Choroid plexus epithelial cell (primary cell): ENCODE measurements at regions not wholly inside any gene's neighbourhood (a gene's known extent, or its start where the extent isn't known, plus 50 kb on each side); places are given as distances from the start of the nearest gene placed in this dataset.

Experiments
- DNase-seq: peaks from one replicate; pipeline ENCODE4 v3.0.0-alpha.2; 2010; ENCODE audit warnings: low read depth
- H3K4me3 ChIP-seq: 2 replicates; pipeline ENCODE4 v1.5.1; 2011; ENCODE audit warnings: low read depth, mild to moderate bottlenecking, control low read depth, low read length, moderate library complexity
- CTCF ChIP-seq: conservative IDR thresholded peaks from 2 replicates; pipeline ENCODE4 v1.5.1; 2011; ENCODE audit warnings: low read depth, mild to moderate bottlenecking, control low read depth, inconsistent platforms, low read length, moderate library complexity

DNA sequence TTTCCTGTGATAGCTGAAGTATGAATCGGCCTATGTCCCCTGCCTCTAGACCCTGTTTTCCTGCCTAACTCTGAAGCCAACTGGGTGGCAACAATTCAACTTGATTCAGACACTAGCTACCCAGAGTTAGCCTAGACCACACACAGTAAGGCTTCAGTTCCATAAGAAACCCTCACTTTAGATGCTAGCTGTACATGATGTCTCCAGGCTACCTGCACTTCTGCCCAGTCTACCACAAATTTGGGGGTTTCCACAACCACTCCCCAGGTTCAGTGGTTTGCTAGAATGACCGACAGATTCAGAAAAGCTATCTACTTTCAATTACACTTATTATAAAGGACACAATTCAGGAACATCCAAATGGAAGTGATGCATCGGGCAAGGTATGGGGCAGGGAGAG is 119.4 kb upstream of the VLDLR start:
- TF ChIP-seq CTCF = no peak

GRCh38 chr9:2502760-2503159 is 118.8 kb upstream of the VLDLR start:
- no peak for TF ChIP-seq CTCF
- H3K4me3 ChIP-seq = no peak overlapping the region
- no peak for DNase-seq

More for the DNA sequence above, 119.4 kb upstream of the VLDLR start:
- DNase-seq = no peak
- no peak overlapping the region for H3K4me3 ChIP-seq

DNA sequence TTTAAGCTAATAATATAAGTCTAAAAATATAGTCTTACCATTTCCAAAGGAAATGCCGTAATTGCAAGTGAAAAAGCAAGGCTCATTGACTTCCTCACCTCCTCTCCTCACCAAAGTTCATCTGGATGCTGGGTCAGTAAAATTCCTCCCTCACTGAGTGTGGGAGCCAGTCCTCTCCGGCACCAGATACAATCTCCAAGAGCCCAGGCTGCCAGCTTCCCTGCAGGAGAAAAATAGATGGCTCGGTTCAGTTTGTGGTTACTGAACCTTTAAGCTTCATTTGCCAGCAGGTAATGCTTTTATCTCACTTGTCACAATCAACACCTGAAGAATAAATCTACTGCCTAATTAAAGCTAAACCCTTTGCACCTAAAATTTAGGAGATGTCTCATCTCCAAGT is 115.3 kb upstream of the VLDLR start:
- DNase-seq = no peak
- no peak for TF ChIP-seq CTCF
- H3K4me3 ChIP-seq = no peak overlapping the region

GRCh38 chr9:2523591-2523990 is 98.0 kb upstream of the VLDLR start:
- no peak overlapping the region for H3K4me3 ChIP-seq
- DNase-seq = no peak
- no peak for TF ChIP-seq CTCF

GRCh38 chr9:2524601-2525000 is 97.0 kb upstream of the VLDLR start:
- no peak for TF ChIP-seq CTCF
- H3K4me3 ChIP-seq = no peak overlapping the region
- no peak for DNase-seq

DNA sequence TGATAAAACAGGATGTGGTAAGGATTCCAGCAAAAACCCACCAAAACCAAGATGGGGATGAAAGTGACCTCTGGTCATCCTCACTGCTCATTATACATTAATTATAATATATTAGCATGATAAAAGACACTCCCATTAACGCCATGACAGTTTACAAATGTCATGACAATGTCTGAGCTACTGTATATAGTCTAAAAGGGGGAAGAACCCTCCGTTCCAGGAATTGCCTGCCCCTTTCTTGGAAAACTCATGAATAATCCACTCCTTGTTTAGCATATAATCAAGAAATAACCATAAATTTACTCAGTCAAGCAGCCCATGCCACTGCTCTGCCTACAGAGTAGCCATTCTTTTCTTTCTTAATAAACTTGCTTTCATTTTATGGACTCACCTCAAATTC is 96.4 kb upstream of the VLDLR start:
- no peak for TF ChIP-seq CTCF
- no peak for DNase-seq
- H3K4me3 ChIP-seq = no peak overlapping the region

GRCh38 chr9:2526071-2526828 is 95.3 kb upstream of the VLDLR start:
- DNase-seq = no peak
- no peak for TF ChIP-seq CTCF
- H3K4me3 ChIP-seq = no peak overlapping the region
